OCI-M1 (cell line): ENCODE measurements at regions not wholly inside any gene's neighbourhood (a gene's known extent, or its start where the extent isn't known, plus 50 kb on each side); places are given as distances from the start of the nearest gene placed in this dataset.
A peak's percentile ranks its signal among the peaks of the same experiment; 100 is the strongest.

ENCODE experiments used
- DNase-seq: peaks from one replicate; lab custom pipeline; 2025; lab: John Stamatoyannopoulos, UW

DNA sequence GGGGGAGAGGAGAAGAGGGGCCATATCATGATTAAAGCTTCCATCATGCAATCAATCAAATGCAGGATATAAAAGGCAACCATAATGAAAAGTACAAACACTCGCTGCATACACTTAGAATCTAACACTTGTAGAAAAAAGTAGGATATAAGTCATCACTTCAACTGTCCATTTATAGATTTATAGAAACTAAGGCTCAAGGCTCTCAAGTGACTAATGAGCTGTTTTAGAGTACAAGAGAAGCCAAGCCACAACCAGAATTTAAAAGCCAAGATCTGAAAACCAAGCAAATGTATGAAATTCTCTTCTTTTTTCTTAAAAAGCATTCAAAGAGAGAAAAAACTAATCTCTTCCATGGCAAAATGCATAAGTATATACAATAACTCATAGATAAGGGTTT is 160.2 kb upstream of the BLID start:
- DNase-seq, result no peak

DNA sequence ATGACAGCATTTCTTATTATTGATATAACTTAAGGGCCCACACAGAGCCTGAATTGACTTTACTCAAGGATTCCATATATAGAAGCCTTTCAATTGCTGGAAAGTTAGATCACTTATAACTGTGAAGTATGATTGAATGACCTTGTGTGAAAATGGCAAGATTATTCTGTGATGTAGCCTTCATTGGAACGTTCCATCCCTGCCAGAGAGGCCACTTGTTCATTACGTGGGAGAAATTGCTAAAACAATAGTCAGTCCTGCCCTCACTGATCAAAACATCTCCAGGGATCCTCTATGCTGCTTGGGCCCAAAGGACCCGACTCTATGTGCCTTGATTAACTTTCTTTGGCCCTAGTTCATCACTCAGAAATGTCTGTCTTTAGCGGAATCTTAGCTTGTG is 159.5 kb upstream of the BLID start:
- DNase-seq, result no peak

- DNase-seq, result no peak
Observed at GRCh38 chr11:122273476-122274191, 157.6 kb upstream of the BLID start.

GRCh38 chr11:122271745-122272144 is 155.7 kb upstream of the BLID start:
- DNase-seq, result no peak

- no peak for DNase-seq
Observed at GRCh38 chr11:122271137-122271536, 155.1 kb upstream of the BLID start.

- no peak for DNase-seq
Observed at GRCh38 chr11:122270535-122270934, 154.5 kb upstream of the BLID start.

DNA sequence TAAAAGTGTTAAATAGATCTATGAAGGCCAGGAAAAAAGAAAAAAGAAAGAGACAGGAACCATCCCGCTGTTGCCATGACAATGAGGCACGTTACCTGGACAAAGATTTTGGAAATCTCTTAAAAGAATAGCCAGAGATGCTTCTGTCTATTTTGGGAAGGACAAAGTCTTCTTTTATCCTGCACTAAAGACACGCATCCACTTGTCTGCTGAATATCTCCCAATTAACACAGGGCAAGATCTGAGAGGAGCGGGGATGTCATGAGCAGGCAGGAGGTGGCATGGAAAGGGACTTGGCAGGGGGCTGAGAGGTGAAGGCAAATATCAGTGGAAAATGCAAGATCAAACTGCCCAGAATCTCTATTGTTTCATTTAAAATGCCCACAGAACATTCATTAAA is 153.8 kb upstream of the BLID start:
- no peak for DNase-seq

- DNase-seq, result no peak
Observed at GRCh38 chr11:122268601-122269130, 152.7 kb upstream of the BLID start.

- peak; percentile 86 for DNase-seq
Observed at GRCh38 chr11:122267602-122268001, 151.6 kb upstream of the BLID start.

DNA sequence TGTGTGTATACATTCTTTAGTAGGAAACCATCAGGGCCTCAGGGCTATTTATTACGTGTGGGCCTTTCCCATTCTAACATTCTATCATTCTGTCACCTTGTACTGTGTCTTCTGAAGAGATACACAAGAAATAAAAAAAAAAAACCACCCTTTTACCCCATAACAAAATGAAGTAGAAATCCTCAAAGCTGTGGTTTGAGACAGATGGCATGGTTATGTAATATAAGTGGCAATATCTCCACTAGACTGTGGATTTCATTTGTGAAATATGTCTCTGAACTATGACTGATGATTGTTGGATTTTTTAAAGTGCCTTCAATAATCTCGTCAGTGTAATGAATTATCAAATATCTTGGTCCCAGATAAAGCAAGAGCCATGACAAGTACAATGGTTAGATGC is 150.0 kb upstream of the BLID start:
- no peak for DNase-seq

DNA sequence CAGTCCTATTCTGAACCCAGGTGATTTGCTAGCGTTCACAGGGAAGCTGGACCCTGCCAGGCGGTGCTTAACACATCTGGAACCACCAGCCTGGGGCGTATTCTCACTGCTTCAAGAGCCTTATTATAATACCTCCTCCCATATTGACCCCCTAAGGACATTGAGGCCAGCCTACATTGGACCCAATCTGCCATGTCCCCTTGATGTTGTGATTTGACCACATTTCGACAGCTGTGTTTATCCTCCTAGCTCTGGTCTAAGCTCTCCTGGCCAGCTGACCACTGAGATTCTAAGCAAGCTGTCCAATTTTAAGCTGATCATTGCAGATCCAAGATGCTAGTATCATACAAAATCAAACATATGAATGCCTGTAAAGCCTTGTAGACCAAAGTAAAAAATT is 148.1 kb upstream of the BLID start:
- no peak for DNase-seq

DNA sequence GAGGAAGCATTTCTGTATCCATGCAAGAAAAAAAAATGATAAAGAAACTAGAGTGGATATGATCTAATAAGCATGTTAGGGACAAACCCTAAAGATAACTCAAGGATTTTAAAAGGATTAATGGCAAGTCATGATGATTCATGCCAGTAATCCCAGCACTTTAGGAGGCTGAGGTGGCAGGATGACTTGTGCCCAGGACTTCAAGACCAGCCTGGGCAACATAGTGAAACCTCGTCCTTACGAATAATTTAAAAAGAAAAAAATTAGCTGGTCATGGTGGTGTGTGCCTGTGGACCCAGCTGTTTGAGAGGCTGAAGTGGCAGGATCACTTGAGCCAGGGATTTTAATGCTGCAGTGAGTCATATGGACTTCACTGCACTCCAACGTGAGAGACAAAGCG is 145.5 kb upstream of the BLID start:
- no peak for DNase-seq

DNA sequence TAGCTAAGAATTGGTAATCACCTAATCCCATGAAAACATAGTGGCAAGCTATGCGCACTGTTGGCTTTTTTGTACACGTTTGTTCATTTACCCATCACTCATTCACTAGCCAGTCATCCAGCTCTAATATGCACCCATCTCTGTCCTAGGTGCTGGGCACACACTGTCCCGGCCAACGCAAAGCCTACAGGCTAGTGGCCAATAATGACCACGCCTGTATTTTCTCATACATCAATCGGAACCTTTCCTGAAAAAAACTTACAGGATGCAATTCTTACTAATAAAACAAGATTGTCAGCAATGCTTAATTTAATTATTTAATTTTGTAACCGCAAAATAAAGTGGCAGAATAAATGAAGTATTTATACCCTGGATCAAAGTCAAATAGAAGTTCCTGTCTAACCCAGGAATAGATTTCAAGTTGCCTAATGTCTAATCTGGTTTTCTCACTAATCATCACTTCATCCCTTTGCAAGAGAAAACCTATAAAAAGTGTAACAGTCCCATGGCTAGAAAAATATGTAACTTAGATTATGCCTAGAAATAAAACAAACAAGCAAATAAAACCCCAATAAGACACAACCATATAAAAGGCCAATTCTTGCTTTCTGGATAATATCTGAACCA is 143.3 kb upstream of the BLID start:
- DNase-seq, result no peak

- DNase-seq, result no peak
Observed at GRCh38 chr11:122258446-122259194, 142.6 kb upstream of the BLID start.

- no peak for DNase-seq
Observed at GRCh38 chr11:122253589-122254231, 137.7 kb upstream of the BLID start.

DNA sequence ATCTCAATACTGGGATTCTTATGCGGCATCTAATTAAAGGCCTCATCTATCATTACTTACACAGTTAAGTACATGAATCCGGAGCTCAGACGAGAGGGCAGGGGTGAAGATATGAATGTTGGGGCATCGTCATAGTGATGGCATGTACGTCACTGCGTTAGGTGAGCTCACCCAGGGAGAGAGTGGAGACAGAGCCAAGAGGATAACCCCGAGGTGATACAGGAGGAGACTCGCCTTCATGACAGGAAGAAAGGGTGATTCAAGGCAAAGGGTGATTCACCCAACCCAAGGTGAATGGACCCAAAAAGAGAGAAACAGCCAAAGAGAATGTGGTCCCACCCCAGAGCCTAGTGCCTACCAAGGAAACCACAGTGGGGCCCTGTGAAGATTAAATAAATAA is 132.9 kb upstream of the BLID start:
- no peak for DNase-seq

- no peak for DNase-seq
Observed at GRCh38 chr11:122248131-122248530, 132.1 kb upstream of the BLID start.

GRCh38 chr11:122246874-122247273 is 130.9 kb upstream of the BLID start:
- DNase-seq, result no peak

GRCh38 chr11:122242731-122243130 is 126.7 kb upstream of the BLID start:
- DNase-seq, result no peak

GRCh38 chr11:122241566-122241965 is 125.6 kb upstream of the BLID start:
- no peak for DNase-seq

GRCh38 chr11:122240638-122241037 is 124.6 kb upstream of the BLID start:
- no peak for DNase-seq

- no peak for DNase-seq
Observed at GRCh38 chr11:122235615-122236014, 119.6 kb upstream of the BLID start.

- DNase-seq, result no peak
Observed at GRCh38 chr11:122234780-122235179, 118.8 kb upstream of the BLID start.
